IMR-90 (cell line): ENCODE measurements at regions not wholly inside any gene's neighbourhood (a gene's known extent, or its start where the extent isn't known, plus 50 kb on each side); places are given as distances from the start of the nearest gene placed in this dataset.

Source experiments
- ATAC-seq: fragments of 200-7000 bp; cut with Tn5 transposase; 2 replicates; pipeline ENCODE4 v1.9.1; 2020; ENCODE audit warnings: low read depth, mild to moderate bottlenecking, moderate library complexity
- BruUV-seq: library from RNA; stranded (reverse); fragments of 400-500 nt; replicated peaks from 2 replicates; lab custom pipeline; 2021; lab: Mats Ljungman, UMichigan
- CTCF ChIA-PET: fragments of 300-600 bp; formaldehyde crosslinking; extraction: SDS; loops from one replicate; lab custom pipeline; 2021; ENCODE audit warnings: antibody characterized with exemption; lab: Yijun Ruan, JAX
- POLR2A ChIA-PET: fragments of 300-600 bp; sonication (Branson Sonifier 250); formaldehyde crosslinking; loops from one replicate; lab custom pipeline; 2022; ENCODE audit warnings: antibody characterized with exemption; ENCODE audit not compliant: unreplicated experiment; lab: Charles Lee
- DNase-seq: peaks from one replicate; pipeline ENCODE4 v3.0.0; 2013
- H2AFZ ChIP-seq: replicated peaks from 2 replicates; pipeline ENCODE3; 2013; ENCODE audit warnings: low read length, mild to moderate bottlenecking; ENCODE audit not compliant: poor library complexity
- H2AK5ac ChIP-seq: 2 replicates; pipeline ENCODE4 v1.6.1; 2013; ENCODE audit warnings: low read depth, low read length, inconsistent platforms
- H2AK9ac ChIP-seq: replicated peaks from 2 replicates; pipeline ENCODE3; 2013; ENCODE audit warnings: mild to moderate bottlenecking, low read depth, low read length, moderate library complexity; ENCODE audit not compliant: poor library complexity
- H2BK120ac ChIP-seq: 2 replicates; pipeline ENCODE4 v1.6.1; 2013; ENCODE audit warnings: low read depth, low read length, inconsistent platforms
- H2BK15ac ChIP-seq: 3 replicates; pipeline ENCODE4 v1.6.1; 2013; ENCODE audit warnings: low read depth, low read length, inconsistent platforms
- H2BK20ac ChIP-seq: 2 replicates; pipeline ENCODE4 v1.6.1; 2013; ENCODE audit warnings: low read depth, mild to moderate bottlenecking, inconsistent platforms, low read length, moderate library complexity
- H2BK5ac ChIP-seq: 2 replicates; pipeline ENCODE4 v1.6.1; 2013; ENCODE audit warnings: mild to moderate bottlenecking, low read depth, low read length, inconsistent platforms; ENCODE audit not compliant: poor library complexity, severe bottlenecking
- H3K14ac ChIP-seq: replicated peaks from 2 replicates; pipeline ENCODE4 v1.6.1; 2013; ENCODE audit warnings: low read depth, low read length, inconsistent platforms
- H3K18ac ChIP-seq: 2 replicates; pipeline ENCODE4 v1.6.1; 2013; ENCODE audit warnings: low read depth, low read length, control low read depth
- H3K23ac ChIP-seq: 2 replicates; pipeline ENCODE4 v1.6.1; 2013; ENCODE audit warnings: low read depth, low read length, inconsistent platforms
- H3K27ac ChIP-seq: 2 replicates; pipeline ENCODE4 v1.5.1; 2013; ENCODE audit warnings: mild to moderate bottlenecking, control low read depth, low read length; ENCODE audit not compliant: insufficient read depth
- H3K27me3 ChIP-seq: 2 replicates; pipeline ENCODE4 v1.6.1; 2013; ENCODE audit warnings: low read length; ENCODE audit not compliant: control insufficient read depth, insufficient read depth
- H3K36me3 ChIP-seq: 2 replicates; pipeline ENCODE4 v1.6.1; 2013; ENCODE audit warnings: low read length, mixed read lengths; ENCODE audit not compliant: control insufficient read depth, insufficient read depth
- H3K4ac ChIP-seq: 2 replicates; pipeline ENCODE4 v1.6.1; 2013; ENCODE audit warnings: low read depth, low read length, inconsistent platforms
- H3K4me1 ChIP-seq: 2 replicates; pipeline ENCODE4 v1.6.1; 2013; ENCODE audit warnings: low read length, mixed read lengths; ENCODE audit not compliant: control insufficient read depth, insufficient read depth
- H3K4me2 ChIP-seq: 2 replicates; pipeline ENCODE4 v1.6.1; 2013; ENCODE audit warnings: low read depth, mild to moderate bottlenecking, control low read depth, low read length, moderate library complexity
- H3K4me3 ChIP-seq: 2 replicates; pipeline ENCODE4 v1.5.1; 2013; ENCODE audit warnings: low read depth, mild to moderate bottlenecking, control low read depth, low read length, moderate library complexity; ENCODE audit not compliant: insufficient read depth
- H3K56ac ChIP-seq: 2 replicates; pipeline ENCODE4 v1.6.1; 2013; ENCODE audit warnings: low read length, inconsistent platforms; ENCODE audit not compliant: insufficient read depth; ENCODE audit errors: extremely low read depth
- H3K79me1 ChIP-seq, 2 experiments: 2 replicates each; pipeline ENCODE4 v1.6.1; 2013; ENCODE audit warnings: low read length in 2 of 2, inconsistent platforms in 1 of 2, low read depth in 1 of 2
- H3K9ac ChIP-seq: 2 replicates; pipeline ENCODE4 v1.6.1; 2013; ENCODE audit warnings: low read depth, low read length, control low read depth
- H3K9me1 ChIP-seq: 2 replicates; pipeline ENCODE4 v1.6.1; 2013; ENCODE audit warnings: low read length, inconsistent platforms; ENCODE audit not compliant: insufficient read depth
- H3K9me3 ChIP-seq: 2 replicates; pipeline ENCODE4 v1.6.1; 2013; ENCODE audit warnings: low read length; ENCODE audit not compliant: control insufficient read depth, insufficient read depth
- H4K20me1 ChIP-seq: 2 replicates; pipeline ENCODE4 v1.6.1; 2013; ENCODE audit warnings: low read length, inconsistent platforms; ENCODE audit not compliant: insufficient read depth
- H4K5ac ChIP-seq: 2 replicates; pipeline ENCODE4 v1.6.1; 2013; ENCODE audit warnings: mild to moderate bottlenecking, low read depth, low read length, control low read depth
- H4K8ac ChIP-seq, 2 experiments: 2 replicates each; pipeline ENCODE4 v1.6.1; 2013; ENCODE audit warnings: low read depth in 2 of 2, low read length in 2 of 2, control low read depth in 1 of 2, inconsistent platforms in 1 of 2
- H4K91ac ChIP-seq: 2 replicates; pipeline ENCODE4 v1.6.1; 2013; ENCODE audit warnings: low read depth, low read length, inconsistent platforms; ENCODE audit not compliant: insufficient read depth
- CEBPB ChIP-seq: IDR thresholded peaks from 2 replicates; pipeline ENCODE4 v1.6.1; 2012; ENCODE audit warnings: low read depth, low read length, improper control_type of control experiment
- CHD1 ChIP-seq: IDR thresholded peaks from 2 replicates; pipeline ENCODE4 v1.6.1; 2012; ENCODE audit warnings: low read depth, low read length, improper control_type of control experiment
- FOS ChIP-seq: fragments of 150-350 bp; IDR thresholded peaks from 2 replicates; pipeline ENCODE4 v1.6.1; 2016; ENCODE audit warnings: low read depth, low read length
- MAZ ChIP-seq: IDR thresholded peaks from 2 replicates; pipeline ENCODE4 v1.6.1; 2012; ENCODE audit warnings: low read depth, mild to moderate bottlenecking, low read length, improper control_type of control experiment, moderate library complexity, borderline replicate concordance
- RAD21 ChIP-seq: IDR thresholded peaks from 2 replicates; pipeline ENCODE4 v1.6.1; 2012; ENCODE audit warnings: low read length, improper control_type of control experiment
- RFX5 ChIP-seq: IDR thresholded peaks from 2 replicates; pipeline ENCODE4 v1.8.0; 2012; ENCODE audit warnings: low read depth, mild to moderate bottlenecking, low read length, moderate library complexity
- SMC3 ChIP-seq: fragments of 150-350 bp; IDR thresholded peaks from 2 replicates; pipeline ENCODE4 v1.6.1; 2016; ENCODE audit warnings: low read depth, mild to moderate bottlenecking, antibody characterized with exemption, low read length, moderate library complexity
- WGBS, 2 experiments: methylation state at CpG; one replicate each; pipeline versions ENCODE4 v1.1.5 to v1.1.7; 2013; ENCODE audit warnings: missing lambda C conversion rate in 2 of 2; ENCODE audit not compliant: insufficient read length in 1 of 2; ENCODE audit errors: extremely low coverage in 2 of 2; 5-methylcytosine and 5-hydroxymethylcytosine counted together
- dilution Hi-C: fragments of 300-500 bp; cut with HindIII; formaldehyde crosslinking; loops from one replicate; pipeline ENCODE4 v1.14.3; 2018; ENCODE audit warnings: low sequenced_read_pairs; ENCODE audit not compliant: unreplicated experiment
- in situ Hi-C: fragments of 300-500 bp; cut with MboI; formaldehyde crosslinking; loops from 3 replicates; pipeline ENCODE4 v1.14.3; 2019; ENCODE audit warnings: low sequenced_read_pairs, inconsistent platforms, mixed read lengths
- intact Hi-C: fragments of 100-400 bp; cut with micrococcal nuclease; formaldehyde crosslinking; loops from 2 replicates; pipeline ENCODE4 v1.10.0; 2022
- TF ChIP-seq, protein P1 (sequence below): fragments of 150-350 bp; IDR thresholded peaks from 2 replicates; pipeline ENCODE4 v1.6.1; 2016; ENCODE audit warnings: low read depth, mild to moderate bottlenecking, low read length, moderate library complexity, borderline replicate concordance

DNA sequence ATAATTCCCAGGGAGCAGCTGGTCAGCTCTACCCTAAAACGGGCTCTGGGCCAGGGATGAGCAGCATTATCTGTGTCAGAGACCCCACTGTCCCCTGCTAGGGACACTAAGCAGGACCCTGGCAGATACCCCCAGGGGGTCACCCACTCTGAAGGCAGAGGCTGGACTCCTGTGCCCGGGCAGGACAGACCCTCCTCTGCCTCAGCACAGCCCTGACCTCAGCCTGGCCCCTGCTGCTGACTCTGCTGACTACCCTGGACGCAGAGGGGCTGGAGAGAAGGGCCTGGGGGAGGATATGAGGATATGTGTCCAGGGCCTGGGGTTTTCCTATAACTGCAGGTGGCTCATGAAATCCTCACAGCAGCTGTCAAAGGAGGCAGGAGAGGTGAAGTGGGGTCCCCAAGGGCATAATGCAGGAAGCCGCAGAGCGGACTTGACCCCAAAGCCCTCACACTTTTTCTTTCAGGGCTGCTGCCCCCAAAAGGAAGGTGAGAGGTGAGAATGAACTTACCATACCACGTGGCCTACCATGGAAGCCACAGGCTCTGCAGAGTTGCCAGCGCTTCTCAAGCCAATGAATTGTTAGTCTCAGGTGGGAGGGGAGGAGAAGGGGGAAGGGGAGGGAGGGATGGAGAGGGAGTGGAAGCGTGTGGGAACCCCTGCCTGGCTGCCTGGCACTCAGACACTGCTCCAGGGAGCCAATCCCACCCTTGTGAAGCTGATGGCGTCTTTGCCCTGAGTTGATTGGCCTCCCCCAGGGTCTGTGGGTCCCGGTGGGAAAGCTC is 76.7 kb upstream of the WNT11 start:
- Histone ChIP-seq H3K9me1 (no peaks in the 10 kb centered on the region), H3K36me3 (no peaks in the 10 kb centered on the region), H4K20me1 (no peaks in the 10 kb centered on the region), H2BK5ac (no peak overlapping the region), H2AK9ac (no peak overlapping the region), H3K56ac (no peak overlapping the region), H3K9ac (no peak overlapping the region), H4K91ac (no peak overlapping the region), H3K4me3 (no peak overlapping the region), H4K8ac (no peak overlapping the region), H3K9me3 (no peaks in the 10 kb centered on the region), H3K4ac (no peak overlapping the region), H3K14ac (no peak overlapping the region), H3K18ac (no peak overlapping the region), H2AK5ac (no peak overlapping the region), H2AFZ (no peak overlapping the region), H3K4me2 (no peak overlapping the region), H3K27me3 (peaks cover 83% of the 10 kb centered on the region), H2BK15ac (no peak overlapping the region), H2BK120ac (no peak overlapping the region), H2BK20ac (no peak overlapping the region), H3K79me1 (no peaks in the 10 kb centered on the region), H3K27ac (no peak overlapping the region), H4K5ac (no peak overlapping the region), H3K4me1 (no peaks in the 10 kb centered on the region), H3K23ac (no peak overlapping the region)
- ATAC-seq (no peak), DNase-seq (no peak)
- intact Hi-C loops (no loop called here), dilution Hi-C loops (no loop called here), in situ Hi-C loops (no loop called here)
- no peak for TF ChIP-seq FOS
- TF ChIP-seq CEBPB = no peak
- TF ChIP-seq, protein P1, sequence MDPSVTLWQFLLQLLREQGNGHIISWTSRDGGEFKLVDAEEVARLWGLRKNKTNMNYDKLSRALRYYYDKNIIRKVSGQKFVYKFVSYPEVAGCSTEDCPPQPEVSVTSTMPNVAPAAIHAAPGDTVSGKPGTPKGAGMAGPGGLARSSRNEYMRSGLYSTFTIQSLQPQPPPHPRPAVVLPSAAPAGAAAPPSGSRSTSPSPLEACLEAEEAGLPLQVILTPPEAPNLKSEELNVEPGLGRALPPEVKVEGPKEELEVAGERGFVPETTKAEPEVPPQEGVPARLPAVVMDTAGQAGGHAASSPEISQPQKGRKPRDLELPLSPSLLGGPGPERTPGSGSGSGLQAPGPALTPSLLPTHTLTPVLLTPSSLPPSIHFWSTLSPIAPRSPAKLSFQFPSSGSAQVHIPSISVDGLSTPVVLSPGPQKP = no peak
- TF ChIP-seq MAZ = no peak
- TF ChIP-seq CHD1 = no peak
- no peak for TF ChIP-seq RAD21
- no peak for TF ChIP-seq RFX5
- TF ChIP-seq SMC3 = no peak
- BruUV-seq = no TSS peak
- ChIA-PET POLR2A (no interaction called here), CTCF (interaction anchor here (0.6 kb wide), 1 partner anchor 11 kb away, joined by 5 read pairs; no protein-coding TSS in a partner anchor)
- WGBS, 2 experiments = 42% methylated on average over 2 of the region's 10 CpGs; no CpG with 5 or more reads in 1 of the 2 experiments
